ENCODE measurements at regions not wholly inside any gene's neighbourhood (a gene's known extent, or its start where the extent isn't known, plus 50 kb on each side); places are given as distances from the start of the nearest gene placed in this dataset.

- peaks cover 9% of the 10 kb centered on the region for H3K4me1 Mint-ChIP-seq
- TF ChIP-seq ZNF263 (CRISPR knock-in tag; IDR thresholded peaks at IDR 0.05; ENCODE audit: low read depth) (no peak), CBFB (CRISPR knock-in tag; IDR thresholded peaks at IDR 0.05; ENCODE audit: low read depth) (no peak), E2F1 (CRISPR knock-in tag; IDR thresholded peaks at IDR 0.05) (no peak), ZNF138 (CRISPR knock-in tag; conservative IDR thresholded peaks at IDR 0.05) (no peak), ETV6 (CRISPR knock-in tag; IDR thresholded peaks at IDR 0.05) (no peak), ZNF396 (CRISPR knock-in tag; IDR thresholded peaks at IDR 0.05; ENCODE audit: borderline replicate concordance) (no peak), ZNF425 (CRISPR knock-in tag; conservative IDR thresholded peaks at IDR 0.05) (no peak), NFATC4 (CRISPR knock-in tag; IDR thresholded peaks at IDR 0.05) (no peak), PREB (CRISPR knock-in tag; IDR thresholded peaks at IDR 0.05; ENCODE audit: borderline replicate concordance) (no peak), MXD4 (CRISPR knock-in tag; IDR thresholded peaks at IDR 0.05; ENCODE audit: borderline replicate concordance) (no peak), RELA (CRISPR knock-in tag; IDR thresholded peaks at IDR 0.05; ENCODE audit: borderline replicate concordance) (no peak), ZNF281 (CRISPR knock-in tag; IDR thresholded peaks at IDR 0.05) (no peak), NFYB (CRISPR knock-in tag; conservative IDR thresholded peaks at IDR 0.05; ENCODE audit: low read depth) (no peak), ZNF232 (CRISPR knock-in tag; IDR thresholded peaks at IDR 0.05) (no peak), ARID4B (CRISPR knock-in tag; IDR thresholded peaks at IDR 0.05; ENCODE audit: borderline replicate concordance) (no peak), ZNF671 (CRISPR knock-in tag; IDR thresholded peaks at IDR 0.05) (no peak)
- ChIA-PET POLR2A (no interaction called here), CTCF (no interaction called here)
- no peak for DNase-seq (ENCODE audit: low spot score)
- no peak overlapping the region for H3K27ac Mint-ChIP-seq
- H3K9me3 Mint-ChIP-seq = no peaks in the 10 kb centered on the region
- H3K36me3 Mint-ChIP-seq = no peaks in the 10 kb centered on the region
- peak; percentile 53 for ATAC-seq
- H3K4me3 Mint-ChIP-seq = no peak overlapping the region
- no peaks in the 10 kb centered on the region for H3K27me3 Mint-ChIP-seq (ENCODE audit: low read depth)
Measured at GRCh38 chr7:79968894-79969293, 165.7 kb upstream of the GNAI1 start.
